Progenitor cell of endocrine pancreas (in vitro differentiated cells): ENCODE measurements at regions not wholly inside any gene's neighbourhood (a gene's known extent, or its start where the extent isn't known, plus 50 kb on each side); places are given as distances from the start of the nearest gene placed in this dataset.

Experiments
- DNase-seq: peaks from one replicate; pipeline ENCODE4 v3.0.0; 2021; ENCODE audit warnings: low spot score; ENCODE audit not compliant: unreplicated experiment
- H3K27ac Mint-ChIP-seq: 2 replicates; pipeline ENCODE4 v1.8.0; 2021; ENCODE audit warnings: mild to moderate bottlenecking, moderate library complexity, mixed read lengths
- H3K27me3 Mint-ChIP-seq: 2 replicates; pipeline ENCODE4 v1.8.0; 2021; ENCODE audit warnings: mixed read lengths
- H3K36me3 Mint-ChIP-seq: 2 replicates; pipeline ENCODE4 v1.8.0; 2022; ENCODE audit warnings: mixed read lengths; ENCODE audit not compliant: insufficient read depth
- H3K4me1 Mint-ChIP-seq: 2 replicates; pipeline ENCODE4 v1.8.0; 2021; ENCODE audit warnings: low read depth, mixed read lengths
- H3K4me3 Mint-ChIP-seq: 2 replicates; pipeline ENCODE4 v1.8.0; 2021; ENCODE audit warnings: low read depth, mild to moderate bottlenecking, moderate library complexity, mixed read lengths
- H3K9me3 Mint-ChIP-seq: 2 replicates; pipeline ENCODE4 v1.8.0; 2021; ENCODE audit warnings: low read depth, mixed read lengths
- TF ChIP-seq, protein P1 (sequence below): fragments of 200-600 bp; sonication (generic); IDR thresholded peaks from one replicate; pipeline ENCODE4 v1.5.0; 2021; ENCODE audit warnings: antibody characterized with exemption, mild to moderate bottlenecking; ENCODE audit not compliant: unreplicated experiment

GRCh38 chr4:132839070-132839469 lies 310.0 kb upstream of the PCDH10 start:
- Mint-ChIP-seq H3K4me3 (no peak overlapping the region), H3K4me1 (no peaks in the 10 kb centered on the region), H3K27ac (no peak overlapping the region), H3K27me3 (no peaks in the 10 kb centered on the region), H3K9me3 (peaks cover 18% of the 10 kb centered on the region), H3K36me3 (no peaks in the 10 kb centered on the region)
- TF ChIP-seq, protein P1, sequence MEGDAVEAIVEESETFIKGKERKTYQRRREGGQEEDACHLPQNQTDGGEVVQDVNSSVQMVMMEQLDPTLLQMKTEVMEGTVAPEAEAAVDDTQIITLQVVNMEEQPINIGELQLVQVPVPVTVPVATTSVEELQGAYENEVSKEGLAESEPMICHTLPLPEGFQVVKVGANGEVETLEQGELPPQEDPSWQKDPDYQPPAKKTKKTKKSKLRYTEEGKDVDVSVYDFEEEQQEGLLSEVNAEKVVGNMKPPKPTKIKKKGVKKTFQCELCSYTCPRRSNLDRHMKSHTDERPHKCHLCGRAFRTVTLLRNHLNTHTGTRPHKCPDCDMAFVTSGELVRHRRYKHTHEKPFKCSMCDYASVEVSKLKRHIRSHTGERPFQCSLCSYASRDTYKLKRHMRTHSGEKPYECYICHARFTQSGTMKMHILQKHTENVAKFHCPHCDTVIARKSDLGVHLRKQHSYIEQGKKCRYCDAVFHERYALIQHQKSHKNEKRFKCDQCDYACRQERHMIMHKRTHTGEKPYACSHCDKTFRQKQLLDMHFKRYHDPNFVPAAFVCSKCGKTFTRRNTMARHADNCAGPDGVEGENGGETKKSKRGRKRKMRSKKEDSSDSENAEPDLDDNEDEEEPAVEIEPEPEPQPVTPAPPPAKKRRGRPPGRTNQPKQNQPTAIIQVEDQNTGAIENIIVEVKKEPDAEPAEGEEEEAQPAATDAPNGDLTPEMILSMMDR: no peak
- no peak for DNase-seq

GRCh38 chr4:132859929-132860328 lies 289.2 kb upstream of the PCDH10 start:
- H3K9me3 Mint-ChIP-seq: no peaks in the 10 kb centered on the region
- H3K4me1 Mint-ChIP-seq: no peaks in the 10 kb centered on the region
- H3K4me3 Mint-ChIP-seq: no peak overlapping the region
- no peaks in the 10 kb centered on the region for H3K36me3 Mint-ChIP-seq
- TF ChIP-seq, protein P1: no peak
- no peak overlapping the region for H3K27ac Mint-ChIP-seq
- no peaks in the 10 kb centered on the region for H3K27me3 Mint-ChIP-seq
- DNase-seq: no peak

GRCh38 chr4:132860976-132861375 lies 288.1 kb upstream of the PCDH10 start:
- Mint-ChIP-seq H3K27ac (no peak overlapping the region), H3K4me1 (no peaks in the 10 kb centered on the region), H3K36me3 (no peaks in the 10 kb centered on the region), H3K4me3 (no peak overlapping the region), H3K27me3 (no peaks in the 10 kb centered on the region), H3K9me3 (no peaks in the 10 kb centered on the region)
- DNase-seq: no peak
- TF ChIP-seq, protein P1: no peak

- Mint-ChIP-seq H3K36me3 (no peaks in the 10 kb centered on the region), H3K27ac (no peak overlapping the region), H3K27me3 (no peaks in the 10 kb centered on the region), H3K4me3 (no peak overlapping the region), H3K9me3 (no peaks in the 10 kb centered on the region), H3K4me1 (no peaks in the 10 kb centered on the region)
- TF ChIP-seq, protein P1: no peak
- no peak for DNase-seq
Observed at GRCh38 chr4:132863619-132864018, 285.5 kb upstream of the PCDH10 start.

DNA sequence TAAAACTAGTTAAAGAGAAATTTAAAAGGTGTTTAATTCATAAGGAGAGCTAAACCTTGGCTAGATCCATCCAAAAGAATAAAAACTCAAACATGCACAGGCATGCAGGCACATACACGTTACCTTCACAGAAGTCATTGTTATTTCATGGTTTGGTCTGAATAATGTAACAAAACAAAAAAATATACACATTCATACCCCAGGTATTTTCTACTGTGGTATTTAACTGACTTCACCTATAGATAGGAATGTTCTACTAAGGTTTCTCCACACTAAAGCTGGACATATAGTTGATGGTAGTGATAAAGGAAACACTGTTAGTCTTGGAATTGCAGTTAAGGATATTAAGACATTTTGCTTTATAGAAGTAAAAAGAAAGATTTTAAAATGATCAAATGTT lies 283.6 kb upstream of the PCDH10 start:
- TF ChIP-seq, protein P1: no peak
- no peaks in the 10 kb centered on the region for H3K27me3 Mint-ChIP-seq
- H3K27ac Mint-ChIP-seq: no peak overlapping the region
- H3K4me3 Mint-ChIP-seq: no peak overlapping the region
- no peak for DNase-seq
- H3K36me3 Mint-ChIP-seq: no peaks in the 10 kb centered on the region
- no peaks in the 10 kb centered on the region for H3K9me3 Mint-ChIP-seq
- H3K4me1 Mint-ChIP-seq: no peaks in the 10 kb centered on the region
